ENCODE measurements at regions not wholly inside any gene's neighbourhood (a gene's known extent, or its start where the extent isn't known, plus 50 kb on each side); places are given as distances from the start of the nearest gene placed in this dataset.

- Histone ChIP-seq H3K4me3 (ENCODE audit: low read length in 3 of 3) (no peak overlapping the region), H3K9me3 (ENCODE audit: control insufficient read depth in 2 of 3, insufficient read depth in 1 of 3, low read length in 3 of 3) (no peaks in the 10 kb centered on the region), H3K27me3 (ENCODE audit: control insufficient read depth, insufficient read depth, low read length) (no peaks in the 10 kb centered on the region), H3K9ac (ENCODE audit: low read length in 3 of 3) (no peak overlapping the region), H3K27ac (ENCODE audit: low read depth in 2 of 2, low read length in 2 of 2) (no peak overlapping the region), H3K36me3 (ENCODE audit: control insufficient read depth in 2 of 3, insufficient read depth in 3 of 3, low read length in 3 of 3) (no peaks in the 10 kb centered on the region), H3K4me1 (ENCODE audit: control insufficient read depth in 2 of 3, insufficient read depth in 2 of 3, low read depth in 1 of 3, low read length in 3 of 3) (no peaks in the 10 kb centered on the region)
- intact Hi-C loops (cut with DNase I) = no loop called here
- TF ChIP-seq, protein P1, sequence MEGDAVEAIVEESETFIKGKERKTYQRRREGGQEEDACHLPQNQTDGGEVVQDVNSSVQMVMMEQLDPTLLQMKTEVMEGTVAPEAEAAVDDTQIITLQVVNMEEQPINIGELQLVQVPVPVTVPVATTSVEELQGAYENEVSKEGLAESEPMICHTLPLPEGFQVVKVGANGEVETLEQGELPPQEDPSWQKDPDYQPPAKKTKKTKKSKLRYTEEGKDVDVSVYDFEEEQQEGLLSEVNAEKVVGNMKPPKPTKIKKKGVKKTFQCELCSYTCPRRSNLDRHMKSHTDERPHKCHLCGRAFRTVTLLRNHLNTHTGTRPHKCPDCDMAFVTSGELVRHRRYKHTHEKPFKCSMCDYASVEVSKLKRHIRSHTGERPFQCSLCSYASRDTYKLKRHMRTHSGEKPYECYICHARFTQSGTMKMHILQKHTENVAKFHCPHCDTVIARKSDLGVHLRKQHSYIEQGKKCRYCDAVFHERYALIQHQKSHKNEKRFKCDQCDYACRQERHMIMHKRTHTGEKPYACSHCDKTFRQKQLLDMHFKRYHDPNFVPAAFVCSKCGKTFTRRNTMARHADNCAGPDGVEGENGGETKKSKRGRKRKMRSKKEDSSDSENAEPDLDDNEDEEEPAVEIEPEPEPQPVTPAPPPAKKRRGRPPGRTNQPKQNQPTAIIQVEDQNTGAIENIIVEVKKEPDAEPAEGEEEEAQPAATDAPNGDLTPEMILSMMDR (IDR thresholded peaks at IDR 0.05; ENCODE audit: borderline replicate concordance, extremely low read depth, insufficient read depth) = no peak
- FAIRE-seq (no peak), DNase-seq (peak in 1 of 5 donors; percentile 4)
Measured at GRCh38 chr18:43904209-43904837, 627.0 kb upstream of the SYT4 start.

DNA sequence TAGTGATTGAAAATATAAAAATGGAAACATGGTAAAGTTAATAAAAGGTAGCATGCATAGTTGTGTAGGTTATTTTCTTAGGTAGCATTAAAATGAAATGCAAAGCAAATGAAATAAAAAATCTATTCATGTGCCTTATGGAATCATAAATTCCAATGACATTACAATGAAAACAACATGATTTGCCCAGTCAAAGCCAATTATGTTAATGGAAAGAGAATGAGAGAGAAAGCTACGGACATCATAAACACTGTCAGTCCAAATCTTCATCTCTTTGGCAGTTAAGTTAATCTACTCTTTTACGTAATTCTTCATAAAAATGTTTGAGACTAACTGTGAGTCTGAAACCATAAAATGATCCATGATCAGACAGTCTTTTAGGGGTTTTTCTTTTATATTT lies 636.7 kb upstream of the SYT4 start:
- no peaks in the 10 kb centered on the region for H3K4me1 ChIP-seq (ENCODE audit: control insufficient read depth in 2 of 3, insufficient read depth in 2 of 3, low read depth in 1 of 3, low read length in 3 of 3)
- intact Hi-C loops (cut with DNase I) = no loop called here
- FAIRE-seq (no peak), DNase-seq (no peak)
- H3K4me3 ChIP-seq (ENCODE audit: low read length in 3 of 3) = no peak overlapping the region
- H3K36me3 ChIP-seq (ENCODE audit: control insufficient read depth in 2 of 3, insufficient read depth in 3 of 3, low read length in 3 of 3) = no peaks in the 10 kb centered on the region
- H3K9ac ChIP-seq (ENCODE audit: low read length in 3 of 3) = no peak overlapping the region
- no peak overlapping the region for H3K27ac ChIP-seq (ENCODE audit: low read depth in 2 of 2, low read length in 2 of 2)
- no peaks in the 10 kb centered on the region for H3K9me3 ChIP-seq (ENCODE audit: control insufficient read depth in 2 of 3, insufficient read depth in 1 of 3, low read length in 3 of 3)
- TF ChIP-seq, protein P1 (IDR thresholded peaks at IDR 0.05; ENCODE audit: borderline replicate concordance, extremely low read depth, insufficient read depth) = no peak
- H3K27me3 ChIP-seq (ENCODE audit: control insufficient read depth, insufficient read depth, low read length) = no peaks in the 10 kb centered on the region

GRCh38 chr18:43916984-43917383 lies 639.7 kb upstream of the SYT4 start:
- FAIRE-seq = peak; percentile 25
- no peak for DNase-seq
- intact Hi-C loops (cut with DNase I) = no loop called here
- Histone ChIP-seq H3K27ac (ENCODE audit: low read depth in 2 of 2, low read length in 2 of 2) (no peak overlapping the region), H3K27me3 (ENCODE audit: control insufficient read depth, insufficient read depth, low read length) (no peaks in the 10 kb centered on the region), H3K9ac (ENCODE audit: low read length in 3 of 3) (no peak overlapping the region), H3K4me1 (ENCODE audit: control insufficient read depth in 2 of 3, insufficient read depth in 2 of 3, low read depth in 1 of 3, low read length in 3 of 3) (no peaks in the 10 kb centered on the region), H3K9me3 (ENCODE audit: control insufficient read depth in 2 of 3, insufficient read depth in 1 of 3, low read length in 3 of 3) (no peaks in the 10 kb centered on the region), H3K36me3 (ENCODE audit: control insufficient read depth in 2 of 3, insufficient read depth in 3 of 3, low read length in 3 of 3) (no peaks in the 10 kb centered on the region), H3K4me3 (ENCODE audit: low read length in 3 of 3) (no peak overlapping the region)
- TF ChIP-seq, protein P1 (IDR thresholded peaks at IDR 0.05; ENCODE audit: borderline replicate concordance, extremely low read depth, insufficient read depth) = no peak

DNA sequence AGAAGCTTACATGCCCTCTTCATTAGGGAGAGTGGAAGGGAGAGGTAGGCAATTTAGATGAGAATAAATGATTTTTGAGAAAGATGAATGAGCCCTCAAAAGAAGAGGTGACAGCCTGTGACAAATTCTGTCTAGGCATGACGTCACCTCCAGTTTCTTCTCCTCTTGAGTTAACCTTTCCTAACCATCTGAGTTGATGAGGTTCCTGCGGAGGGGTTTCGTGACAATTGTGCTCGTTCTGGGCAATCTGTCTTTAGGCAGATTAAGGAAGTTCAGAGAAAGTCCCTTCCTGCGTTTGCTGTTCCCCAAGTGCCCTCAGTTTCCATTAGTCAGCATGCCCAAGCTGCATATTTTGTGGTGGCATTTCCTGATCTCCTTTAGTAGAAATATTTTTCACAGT lies 640.2 kb upstream of the SYT4 start:
- Histone ChIP-seq H3K36me3 (ENCODE audit: control insufficient read depth in 2 of 3, insufficient read depth in 3 of 3, low read length in 3 of 3) (no peaks in the 10 kb centered on the region), H3K9me3 (ENCODE audit: control insufficient read depth in 2 of 3, insufficient read depth in 1 of 3, low read length in 3 of 3) (no peaks in the 10 kb centered on the region), H3K4me1 (ENCODE audit: control insufficient read depth in 2 of 3, insufficient read depth in 2 of 3, low read depth in 1 of 3, low read length in 3 of 3) (no peaks in the 10 kb centered on the region), H3K9ac (ENCODE audit: low read length in 3 of 3) (no peak overlapping the region), H3K27me3 (ENCODE audit: control insufficient read depth, insufficient read depth, low read length) (no peaks in the 10 kb centered on the region), H3K4me3 (ENCODE audit: low read length in 3 of 3) (no peak overlapping the region), H3K27ac (ENCODE audit: low read depth in 2 of 2, low read length in 2 of 2) (no peak overlapping the region)
- intact Hi-C loops (cut with DNase I) = no loop called here
- DNase-seq = no peak
- TF ChIP-seq, protein P1 (IDR thresholded peaks at IDR 0.05; ENCODE audit: borderline replicate concordance, extremely low read depth, insufficient read depth) = no peak
- no peak for FAIRE-seq

Data from kidney (tissue), 13 donors.